Stomach (tissue), 4 donors: ENCODE measurements at regions not wholly inside any gene's neighbourhood (a gene's known extent, or its start where the extent isn't known, plus 50 kb on each side); places are given as distances from the start of the nearest gene placed in this dataset.

Experiments used
- POLR2A ChIP-seq, 4 donors: fragments of 450-650 bp; IDR thresholded peaks; one replicate each; pipeline ENCODE4 v1.6.1; 2016; ENCODE audit warnings: antibody characterized with exemption in 4 of 4, control low read depth in 2 of 4, mild to moderate bottlenecking in 1 of 4, moderate library complexity in 1 of 4
- TF ChIP-seq, protein P1 (sequence below), 7 experiments: fragments of 450-650 bp in 4 of 7; fragments of 200-600 bp in 3 of 7; sonication (generic) in 3 of 7; IDR thresholded peaks; one replicate each; pipeline ENCODE4 v1.5.1; 2016 to 2019; ENCODE audit warnings: antibody characterized with exemption in 7 of 7, control low read depth in 2 of 7, mild to moderate bottlenecking in 1 of 7

GRCh38 chr5:93337138-93337537 lies 243.9 kb downstream of the NR2F1-AS1 start:
- TF ChIP-seq, protein P1, sequence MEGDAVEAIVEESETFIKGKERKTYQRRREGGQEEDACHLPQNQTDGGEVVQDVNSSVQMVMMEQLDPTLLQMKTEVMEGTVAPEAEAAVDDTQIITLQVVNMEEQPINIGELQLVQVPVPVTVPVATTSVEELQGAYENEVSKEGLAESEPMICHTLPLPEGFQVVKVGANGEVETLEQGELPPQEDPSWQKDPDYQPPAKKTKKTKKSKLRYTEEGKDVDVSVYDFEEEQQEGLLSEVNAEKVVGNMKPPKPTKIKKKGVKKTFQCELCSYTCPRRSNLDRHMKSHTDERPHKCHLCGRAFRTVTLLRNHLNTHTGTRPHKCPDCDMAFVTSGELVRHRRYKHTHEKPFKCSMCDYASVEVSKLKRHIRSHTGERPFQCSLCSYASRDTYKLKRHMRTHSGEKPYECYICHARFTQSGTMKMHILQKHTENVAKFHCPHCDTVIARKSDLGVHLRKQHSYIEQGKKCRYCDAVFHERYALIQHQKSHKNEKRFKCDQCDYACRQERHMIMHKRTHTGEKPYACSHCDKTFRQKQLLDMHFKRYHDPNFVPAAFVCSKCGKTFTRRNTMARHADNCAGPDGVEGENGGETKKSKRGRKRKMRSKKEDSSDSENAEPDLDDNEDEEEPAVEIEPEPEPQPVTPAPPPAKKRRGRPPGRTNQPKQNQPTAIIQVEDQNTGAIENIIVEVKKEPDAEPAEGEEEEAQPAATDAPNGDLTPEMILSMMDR (IDR thresholded peaks at IDR 0.05): no peak
- no peak for TF ChIP-seq POLR2A (IDR thresholded peaks at IDR 0.05)
